ENCODE measurements at regions not wholly inside any gene's neighbourhood (a gene's known extent, or its start where the extent isn't known, plus 50 kb on each side); places are given as distances from the start of the nearest gene placed in this dataset.
"Not testable (repeated sequence)": the region's sequence is repeated elsewhere in the genome, so short reads cannot be mapped to it uniquely, and the experiment has no call there.

DNA sequence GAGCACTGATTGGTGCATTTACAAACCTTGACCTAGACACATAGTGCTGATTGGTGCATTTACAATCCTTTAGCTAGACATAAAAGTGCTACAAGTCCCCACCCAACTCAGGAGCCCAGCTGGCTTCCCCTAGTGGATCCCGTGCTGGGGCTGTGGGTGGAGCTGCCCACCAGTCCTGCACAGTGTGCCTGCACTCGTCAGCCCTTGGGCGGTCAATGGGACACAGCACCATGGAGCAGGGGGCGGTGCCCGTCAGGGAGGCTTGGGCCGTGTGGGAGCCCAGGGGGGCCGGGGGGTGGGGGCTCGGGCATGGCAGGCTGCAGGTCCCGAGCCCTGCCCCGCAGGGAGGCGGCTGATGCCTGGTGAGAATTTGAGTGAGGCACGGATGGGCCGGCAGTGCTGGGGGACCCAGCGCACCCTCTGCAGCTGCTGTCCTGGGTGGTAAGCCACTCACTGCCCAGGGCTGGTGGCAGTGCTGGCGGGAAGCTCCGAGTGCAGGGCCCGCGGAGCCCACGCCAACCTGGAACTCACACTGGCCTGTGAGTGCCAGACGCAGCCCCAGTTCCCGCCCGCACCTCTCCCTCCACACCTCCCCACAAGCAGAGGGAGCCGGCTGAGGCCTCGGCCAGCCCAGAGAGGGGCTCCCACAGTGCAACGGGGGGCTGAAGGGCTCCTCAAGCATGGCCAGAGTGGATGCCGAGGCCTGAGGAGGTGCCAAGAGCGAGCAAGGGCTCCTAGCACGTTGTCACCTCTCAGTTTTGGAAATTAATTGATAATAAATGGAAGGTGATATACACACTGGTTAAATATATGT, 207.7 kb downstream of the RAP2B start:
- DNase-seq (ENCODE audit: low read depth in 2 of 3, low spot score in 2 of 3), result no peak

- no peak for DNase-seq (ENCODE audit: low read depth in 2 of 3, low spot score in 2 of 3)
Observed at GRCh38 chr3:153370680-153371079, 208.7 kb downstream of the RAP2B start.

GRCh38 chr3:153372326-153372725, 210.3 kb downstream of the RAP2B start:
- no peak for DNase-seq (ENCODE audit: low read depth in 2 of 3, low spot score in 2 of 3)

GRCh38 chr3:153373606-153374005, 211.6 kb downstream of the RAP2B start:
- no peak for DNase-seq (ENCODE audit: low read depth in 2 of 3, low spot score in 2 of 3)

- DNase-seq (ENCODE audit: low read depth in 2 of 3, low spot score in 2 of 3), result not testable (repeated sequence)
Observed at GRCh38 chr3:153378366-153378765, 216.3 kb downstream of the RAP2B start.

DNA sequence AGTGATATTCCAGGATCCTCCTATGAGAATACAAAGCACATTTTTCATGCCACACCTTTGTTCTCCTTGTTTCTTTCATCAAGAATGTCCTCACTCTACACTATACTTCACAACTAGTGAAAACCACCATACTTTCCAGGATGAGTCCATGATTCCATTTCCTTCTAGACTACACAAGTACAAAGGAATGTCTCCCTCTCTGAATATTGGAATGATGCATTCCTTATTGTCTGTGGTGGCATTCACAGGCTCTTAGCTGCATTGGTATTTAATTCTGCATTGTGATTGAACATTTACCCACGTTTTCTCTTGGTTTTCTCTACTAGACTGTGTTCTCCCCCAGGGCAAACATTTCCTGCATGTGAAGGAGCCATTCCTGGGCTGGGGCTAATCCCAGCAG, 217.5 kb downstream of the RAP2B start:
- no peak for DNase-seq (ENCODE audit: low read depth in 2 of 3, low spot score in 2 of 3)

- no peak for DNase-seq (ENCODE audit: low read depth in 2 of 3, low spot score in 2 of 3)
Observed at GRCh38 chr3:153385343-153385742, 223.3 kb downstream of the RAP2B start.

- DNase-seq (ENCODE audit: low read depth in 2 of 3, low spot score in 2 of 3), result no peak
Observed at GRCh38 chr3:153392363-153392762, 230.3 kb downstream of the RAP2B start.

DNA sequence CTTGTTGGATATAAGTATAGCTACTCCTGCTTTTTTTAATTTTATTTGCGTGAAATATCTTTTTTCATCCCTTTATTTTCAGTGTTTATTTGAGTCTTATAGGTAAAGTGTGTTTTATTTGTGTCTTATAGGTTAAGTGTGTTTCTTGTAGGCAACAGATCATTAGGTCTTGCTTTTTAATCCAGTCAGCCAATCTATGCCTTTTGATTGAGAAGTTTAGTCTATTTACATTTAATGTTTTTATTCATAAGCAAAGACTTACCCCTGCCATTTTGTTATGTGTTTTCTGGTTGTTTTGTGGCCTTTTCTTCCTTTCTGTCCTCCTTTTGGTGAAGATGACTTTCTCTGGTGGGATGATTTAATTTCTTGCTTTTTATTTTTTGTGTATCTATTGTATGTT, 232.0 kb downstream of the RAP2B start:
- DNase-seq (ENCODE audit: low read depth in 2 of 3, low spot score in 2 of 3), result no peak

DNA sequence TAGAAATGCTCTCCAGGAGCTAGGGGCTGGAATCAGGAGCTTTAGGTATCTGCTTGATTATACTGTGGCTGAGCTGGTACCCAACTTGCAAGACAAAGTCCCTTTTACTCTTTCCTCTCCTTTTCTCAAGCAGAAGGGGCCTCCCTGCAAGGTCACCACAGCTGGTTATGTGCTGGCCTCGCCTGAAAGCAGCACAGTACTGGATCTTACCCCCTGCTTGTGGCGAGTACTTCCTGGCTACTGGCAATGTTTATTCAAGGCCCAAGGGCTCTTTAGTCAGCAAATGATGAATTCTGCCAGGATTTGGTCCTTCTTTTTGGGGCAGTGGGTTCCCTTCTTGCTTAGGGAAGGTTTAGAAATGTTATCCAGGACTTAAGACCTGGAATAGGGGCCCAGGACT, 234.6 kb downstream of the RAP2B start:
- DNase-seq (ENCODE audit: low read depth in 2 of 3, low spot score in 2 of 3), result no peak

DNA sequence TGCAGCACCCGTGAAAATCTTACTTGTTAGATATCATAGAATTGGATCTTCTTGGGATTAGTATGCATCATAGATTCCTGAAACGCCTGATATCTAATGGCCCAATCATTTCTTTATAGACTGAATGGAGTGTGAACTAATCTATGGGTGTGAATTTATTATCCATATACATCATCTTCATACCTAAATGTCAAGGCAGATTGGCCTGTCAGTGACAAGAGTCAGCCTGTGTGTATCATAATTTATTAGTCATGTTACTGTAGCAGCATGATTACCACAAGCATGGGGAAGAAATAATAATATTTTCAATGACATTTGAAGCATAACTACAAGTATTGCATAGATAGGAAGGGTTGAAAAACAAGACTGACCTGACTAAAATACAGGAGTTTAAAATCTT, 235.8 kb downstream of the RAP2B start:
- no peak for DNase-seq (ENCODE audit: low read depth in 2 of 3, low spot score in 2 of 3)

GRCh38 chr3:153399636-153400035, 237.6 kb downstream of the RAP2B start:
- DNase-seq (ENCODE audit: low read depth in 2 of 3, low spot score in 2 of 3), result no peak

DNA sequence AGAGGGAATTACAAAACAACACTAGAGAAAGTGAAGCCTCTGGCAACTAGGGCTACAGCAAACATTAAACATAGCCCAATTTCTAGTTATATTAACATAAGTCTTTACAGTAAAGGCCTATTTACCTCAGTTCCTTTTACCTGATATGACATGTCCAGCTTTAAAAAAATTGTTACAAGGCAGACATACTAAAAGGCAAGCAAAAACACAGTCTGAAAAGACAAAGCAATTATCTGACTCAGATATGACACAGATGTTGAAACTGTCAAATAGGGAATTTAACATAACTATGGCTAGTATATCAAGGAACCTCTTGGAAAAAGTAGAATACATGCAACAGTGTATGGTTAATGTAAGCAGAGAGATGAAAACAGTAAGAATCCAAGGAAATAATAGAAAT, 238.6 kb downstream of the RAP2B start:
- DNase-seq (ENCODE audit: low read depth in 2 of 3, low spot score in 2 of 3), result no peak

- no peak for DNase-seq (ENCODE audit: low read depth in 2 of 3, low spot score in 2 of 3)
Observed at GRCh38 chr3:153404157-153404556, 242.1 kb downstream of the RAP2B start.

- not testable (repeated sequence) for DNase-seq (ENCODE audit: low read depth in 2 of 3, low spot score in 2 of 3)
Observed at GRCh38 chr3:153405320-153405719, 243.3 kb downstream of the RAP2B start.

DNA sequence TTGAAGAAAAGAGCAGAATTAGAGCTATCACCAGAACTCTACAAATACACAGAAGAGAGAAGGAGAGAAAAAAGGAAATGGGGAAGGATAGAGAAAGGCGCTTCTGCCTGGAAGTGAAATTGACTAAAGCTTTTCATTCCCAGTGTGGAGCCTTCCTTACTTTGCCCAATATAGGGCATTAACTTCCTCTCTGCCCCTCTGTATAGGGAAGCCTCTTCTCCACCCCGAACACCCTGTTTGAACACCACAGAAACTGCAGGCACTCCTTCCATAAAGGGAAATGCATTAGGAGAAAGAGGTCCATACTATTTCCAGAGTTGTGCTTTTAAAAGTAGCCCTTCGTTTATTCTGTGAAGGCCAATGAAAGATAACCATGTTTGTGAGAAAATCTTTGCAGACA, 248.5 kb downstream of the RAP2B start:
- no peak for DNase-seq (ENCODE audit: low read depth in 2 of 3, low spot score in 2 of 3)

DNA sequence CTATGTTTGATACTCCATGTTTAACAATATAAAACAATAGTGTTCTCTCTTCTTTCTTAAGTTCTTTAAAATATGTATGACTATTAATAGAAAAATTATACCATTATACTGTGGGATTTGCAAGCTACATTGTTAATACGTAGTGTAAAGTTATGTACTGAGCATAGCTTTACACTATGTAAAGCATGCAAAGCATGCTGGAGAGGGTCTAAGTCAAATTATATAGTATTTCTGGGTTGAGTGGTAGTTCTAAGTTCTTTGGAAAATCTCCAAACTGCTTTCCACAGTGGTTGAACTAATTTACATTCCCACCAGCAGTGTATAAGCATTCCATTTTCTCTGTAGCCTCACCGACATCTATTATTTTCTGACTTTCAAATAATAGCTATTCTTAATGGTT, 253.0 kb downstream of the RAP2B start:
- DNase-seq (ENCODE audit: low read depth in 2 of 3, low spot score in 2 of 3), result no peak

DNA sequence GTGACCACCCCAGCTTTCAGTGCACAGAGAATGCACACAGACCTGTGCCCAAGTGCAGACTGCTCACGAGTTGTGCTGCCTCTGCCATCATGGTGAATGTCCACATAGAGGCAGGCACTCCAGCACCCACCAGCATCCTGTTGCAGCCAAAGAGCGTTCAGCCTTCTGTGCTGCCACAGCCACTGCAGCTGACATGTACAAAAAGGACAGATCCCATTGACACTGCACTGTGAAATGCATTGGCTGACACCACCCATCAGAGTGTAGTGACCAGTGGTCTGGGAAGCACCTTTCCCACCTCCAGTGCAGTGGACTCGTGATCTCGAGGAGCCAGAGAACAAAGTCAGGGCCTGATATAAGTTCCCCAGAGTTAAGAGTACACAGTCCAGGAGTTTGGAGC, 260.3 kb downstream of the RAP2B start:
- no peak for DNase-seq (ENCODE audit: low read depth in 2 of 3, low spot score in 2 of 3)

GRCh38 chr3:153423820-153424219, 261.8 kb downstream of the RAP2B start:
- DNase-seq (ENCODE audit: low read depth in 2 of 3, low spot score in 2 of 3), result not testable (repeated sequence)

DNA sequence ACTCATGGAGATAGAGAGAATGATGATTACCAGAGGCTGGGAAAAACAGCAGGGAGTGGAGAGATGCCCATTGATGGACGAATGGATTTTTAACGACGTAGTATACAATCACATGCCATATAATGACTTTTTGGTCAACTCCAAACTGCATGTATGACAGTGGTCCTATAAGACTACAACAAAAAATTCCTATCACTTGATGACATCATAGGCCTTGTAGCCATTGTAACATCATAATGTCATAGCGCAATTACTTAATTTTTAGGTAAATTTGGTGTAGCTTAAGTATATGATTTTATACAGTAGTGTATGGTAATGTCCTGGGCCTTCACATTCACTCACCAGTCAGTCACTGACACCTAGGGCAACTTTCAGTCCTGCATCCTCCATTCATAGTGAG, 264.3 kb downstream of the RAP2B start:
- DNase-seq (ENCODE audit: low read depth in 2 of 3, low spot score in 2 of 3), result no peak

- no peak for DNase-seq (ENCODE audit: low read depth in 2 of 3, low spot score in 2 of 3)
Observed at GRCh38 chr3:153426803-153427202, 264.8 kb downstream of the RAP2B start.

DNA sequence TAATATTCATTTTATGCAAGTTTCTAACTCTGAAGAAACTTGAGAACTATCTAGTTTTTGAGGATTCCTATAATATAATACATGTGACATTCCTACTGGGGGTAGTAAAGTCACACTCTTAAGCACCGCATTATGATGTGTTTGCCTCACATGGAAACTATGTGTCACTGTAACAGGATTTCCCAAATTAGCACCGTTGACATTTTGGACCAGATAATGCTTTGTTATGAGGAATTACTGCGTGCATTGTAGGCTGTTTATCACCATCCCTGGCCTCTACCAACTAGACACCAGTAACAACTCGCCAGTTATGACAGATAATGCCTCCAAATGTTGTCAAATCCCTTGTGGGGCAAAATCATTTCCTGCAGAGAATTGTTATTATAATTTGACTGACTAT, 267.8 kb downstream of the RAP2B start:
- no peak for DNase-seq (ENCODE audit: low read depth in 2 of 3, low spot score in 2 of 3)

DNA sequence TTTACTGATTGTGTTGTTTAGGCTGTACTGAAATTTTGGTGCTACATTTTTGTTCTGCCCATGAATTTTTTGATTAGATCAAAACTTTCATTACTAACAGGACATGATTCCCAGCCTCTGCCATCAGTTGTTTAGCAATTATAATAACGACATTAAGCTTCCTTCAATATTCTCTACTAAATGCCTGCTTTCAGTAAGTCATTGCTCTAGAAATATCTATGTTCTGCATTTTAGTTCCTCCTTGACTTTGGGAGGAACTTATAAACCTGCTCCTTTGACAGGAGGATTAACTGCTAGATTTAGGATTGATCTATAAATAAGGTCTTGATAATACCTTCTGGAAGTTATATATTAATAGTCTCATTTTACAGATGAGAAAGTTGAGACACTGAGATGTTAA, 269.1 kb downstream of the RAP2B start:
- DNase-seq (ENCODE audit: low read depth in 2 of 3, low spot score in 2 of 3), result no peak

All from activated CD8-positive, alpha-beta memory T cell treated with anti-CD3 and anti-CD28 coated beads for 48 hours (primary cell).